Pancreas (tissue), 10 donors: ENCODE measurements at regions not wholly inside any gene's neighbourhood (a gene's known extent, or its start where the extent isn't known, plus 50 kb on each side); places are given as distances from the start of the nearest gene placed in this dataset.

Experiments
- ATAC-seq, 4 donors: fragments of 200-7000 bp; cut with Tn5 transposase; one replicate each; pipeline versions ENCODE4 v1.8.0 to v1.9.1; 2020; ENCODE audit warnings: mild to moderate bottlenecking in 4 of 4, moderate library complexity in 4 of 4
- DNase-seq, 6 donors: peaks; one replicate each; pipeline ENCODE4 v3.0.0-alpha.2; 2020
- FAIRE-seq: peaks from 2 replicates; lab custom pipeline; 2012; peaks lifted over from hg19 to GRCh38; lab: Jason Lieb, UNC
- H3K27ac ChIP-seq, 4 donors: fragments of 200-600 bp; sonication (generic); 1 replicate in 3 of 4; 2 replicates in 1 of 4; pipeline versions ENCODE4 v1.5.0 to v1.8.0; 2020
- H3K27me3 ChIP-seq, 4 donors: fragments of 200-600 bp; one replicate each; pipeline ENCODE4 v1.8.0; 2021
- H3K36me3 ChIP-seq, 3 donors: fragments of 200-600 bp; sonication (generic) in 1 of 3; one replicate each; pipeline versions ENCODE4 v1.5.0 to v1.8.0; 2020 to 2021
- H3K4me1 ChIP-seq, 3 donors: fragments of 200-600 bp; one replicate each; pipeline ENCODE4 v1.8.0; 2021
- H3K4me3 ChIP-seq, 4 donors: fragments of 200-600 bp; sonication (generic) in 2 of 4; one replicate each; pipeline versions ENCODE4 v1.5.0 to v1.8.0; 2020 to 2021
- H3K9me3 ChIP-seq, 4 donors: fragments of 200-600 bp; one replicate each; pipeline ENCODE4 v1.8.0; 2021
- WGBS, 2 donors: extraction: QIAGEN DNeasy Blood & Tissue Kit; methylation state at CpG; one replicate each; pipeline ENCODE4 v1.1.7; 2013; 5-methylcytosine and 5-hydroxymethylcytosine counted together
- intact Hi-C, 3 donors: fragments of 100-400 bp; cut with DNase I; formaldehyde crosslinking; loops; one replicate each; pipeline versions ENCODE4 v1.11.1 to v1.14.2; 2022
- TF ChIP-seq, protein P1 (sequence below), 4 donors: fragments of 200-600 bp; sonication (generic) in 3 of 4; IDR thresholded peaks; one replicate each; pipeline versions ENCODE4 v1.5.0 to v1.8.0; 2021; ENCODE audit warnings: antibody characterized with exemption in 4 of 4
- donor health status: healthy with polysubstance abuse.
- donor health status: DM: no; HTN: no; CAD: no; lungs with moderate emphysema.
- donor health status: DM: no; HTN: no; CAD: no.
- donor health status: control.
- donor health status: control.
- donor health status: Bipolar disorder and iron deficiency.
- donor health status: DM: yes; HTN: yes; CAD: no.
- donor health status: DM: no; HTN: no; CAD: no.
- donor health status: DM: no; HTN: no; CAD: no.
- donor health status: DM: yes; HTN: yes; CAD: no.

DNA sequence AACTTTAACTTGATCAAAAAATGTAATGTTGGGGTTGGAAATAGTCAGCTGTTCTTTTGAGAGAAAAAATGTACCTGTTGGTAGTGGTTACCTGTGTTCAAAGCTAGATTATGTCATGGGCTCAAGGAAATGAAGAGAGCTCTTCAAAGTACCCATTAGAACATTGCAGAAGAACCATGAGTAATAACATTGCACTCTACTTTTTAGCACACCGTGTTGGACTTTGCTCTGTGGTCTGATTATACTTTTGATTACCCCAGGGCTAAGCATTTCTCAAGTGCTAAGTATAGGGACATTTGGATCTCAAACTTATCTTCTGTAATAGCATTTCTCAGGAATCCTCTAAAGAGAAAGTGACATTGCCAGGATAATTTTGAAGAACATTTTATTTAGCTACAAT, 1122.8 kb upstream of the CELF4 start:
- TF ChIP-seq, protein P1, sequence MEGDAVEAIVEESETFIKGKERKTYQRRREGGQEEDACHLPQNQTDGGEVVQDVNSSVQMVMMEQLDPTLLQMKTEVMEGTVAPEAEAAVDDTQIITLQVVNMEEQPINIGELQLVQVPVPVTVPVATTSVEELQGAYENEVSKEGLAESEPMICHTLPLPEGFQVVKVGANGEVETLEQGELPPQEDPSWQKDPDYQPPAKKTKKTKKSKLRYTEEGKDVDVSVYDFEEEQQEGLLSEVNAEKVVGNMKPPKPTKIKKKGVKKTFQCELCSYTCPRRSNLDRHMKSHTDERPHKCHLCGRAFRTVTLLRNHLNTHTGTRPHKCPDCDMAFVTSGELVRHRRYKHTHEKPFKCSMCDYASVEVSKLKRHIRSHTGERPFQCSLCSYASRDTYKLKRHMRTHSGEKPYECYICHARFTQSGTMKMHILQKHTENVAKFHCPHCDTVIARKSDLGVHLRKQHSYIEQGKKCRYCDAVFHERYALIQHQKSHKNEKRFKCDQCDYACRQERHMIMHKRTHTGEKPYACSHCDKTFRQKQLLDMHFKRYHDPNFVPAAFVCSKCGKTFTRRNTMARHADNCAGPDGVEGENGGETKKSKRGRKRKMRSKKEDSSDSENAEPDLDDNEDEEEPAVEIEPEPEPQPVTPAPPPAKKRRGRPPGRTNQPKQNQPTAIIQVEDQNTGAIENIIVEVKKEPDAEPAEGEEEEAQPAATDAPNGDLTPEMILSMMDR (IDR thresholded peaks at IDR 0.05): no peak
- H3K27ac ChIP-seq: no peak overlapping the region
- H3K36me3 ChIP-seq: no peaks in the 10 kb centered on the region
- no peak overlapping the region for H3K4me3 ChIP-seq
- H3K27me3 ChIP-seq: no peaks in the 10 kb centered on the region
- ATAC-seq (no peak), FAIRE-seq (no peak), DNase-seq (no peak)
- no peaks in the 10 kb centered on the region for H3K4me1 ChIP-seq
- 19 to 26% methylated on average over 1 of the region's 1 CpG for WGBS, 2 donors
- intact Hi-C loops: no loop called here
- no peaks in the 10 kb centered on the region for H3K9me3 ChIP-seq

DNA sequence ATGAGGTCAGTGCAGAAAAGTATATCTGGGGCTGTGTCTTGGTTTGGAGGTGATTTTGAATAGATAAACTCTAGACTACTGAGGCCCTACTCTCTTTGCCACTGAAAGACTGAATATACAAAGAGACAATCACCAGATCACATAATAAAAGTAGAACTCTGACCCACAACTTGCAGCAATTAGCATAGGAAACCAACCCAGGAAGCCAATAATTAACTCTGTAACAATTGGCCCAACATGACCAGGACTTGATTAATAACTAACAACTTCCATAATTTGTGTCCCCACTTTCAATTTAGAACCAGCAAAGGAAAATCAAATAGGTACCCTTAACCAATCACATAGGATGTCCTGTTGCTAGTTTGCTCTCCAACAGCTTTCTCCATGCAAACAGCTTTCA, 1104.9 kb upstream of the CELF4 start:
- no peaks in the 10 kb centered on the region for H3K9me3 ChIP-seq
- FAIRE-seq (no peak), DNase-seq (no peak), ATAC-seq (no peak)
- H3K36me3 ChIP-seq: no peaks in the 10 kb centered on the region
- no peak overlapping the region for H3K4me3 ChIP-seq
- no peak overlapping the region for H3K27ac ChIP-seq
- no peaks in the 10 kb centered on the region for H3K4me1 ChIP-seq
- TF ChIP-seq, protein P1 (IDR thresholded peaks at IDR 0.05): no peak
- H3K27me3 ChIP-seq: no peaks in the 10 kb centered on the region
- intact Hi-C loops: no loop called here

DNA sequence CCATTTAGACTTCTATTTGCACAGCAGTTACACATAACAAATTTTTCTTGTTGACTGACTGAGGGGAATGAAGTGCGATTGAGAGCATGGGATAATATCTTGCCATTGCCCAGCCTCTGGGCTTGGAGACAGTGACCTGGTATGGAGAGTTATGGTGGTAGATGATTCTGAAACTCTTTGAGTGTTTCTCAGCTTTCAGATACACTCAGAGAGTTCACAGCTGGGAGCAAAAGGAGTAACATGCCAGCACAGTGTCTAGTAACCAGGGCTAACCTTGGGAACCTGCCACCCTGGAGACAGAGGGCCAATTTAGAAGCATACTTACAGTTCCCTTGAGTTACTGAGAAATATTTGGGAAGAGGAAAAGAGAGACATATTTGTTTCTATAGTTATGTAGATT, 1099.3 kb upstream of the CELF4 start:
- Histone ChIP-seq H3K27me3 (no peaks in the 10 kb centered on the region), H3K4me3 (no peak overlapping the region), H3K4me1 (no peaks in the 10 kb centered on the region), H3K36me3 (no peaks in the 10 kb centered on the region), H3K27ac (no peak overlapping the region), H3K9me3 (no peaks in the 10 kb centered on the region)
- intact Hi-C loops: no loop called here
- WGBS, 2 donors: 39 to 60% methylated on average over 1 of the region's 1 CpG
- FAIRE-seq (no peak), ATAC-seq (no peak), DNase-seq (no peak)
- TF ChIP-seq, protein P1 (IDR thresholded peaks at IDR 0.05): no peak

DNA sequence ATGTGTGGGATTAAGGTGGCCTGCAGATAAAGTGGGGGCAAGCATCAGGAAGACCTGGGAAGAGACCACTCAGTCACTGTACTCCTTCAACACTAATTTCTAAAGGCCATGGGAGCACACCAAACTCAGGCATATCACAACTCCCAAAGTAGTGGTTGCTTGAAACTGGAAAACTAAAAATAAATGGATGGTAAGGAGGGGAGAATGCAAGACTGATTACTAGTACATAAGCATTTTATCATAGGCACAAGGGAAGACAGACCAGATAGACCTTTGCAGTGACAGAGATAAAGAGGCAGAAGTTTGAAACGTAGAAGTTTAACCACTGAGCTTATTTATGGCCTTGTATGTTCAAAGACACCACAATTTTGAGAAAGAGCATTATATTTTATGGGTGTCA, 1098.1 kb upstream of the CELF4 start:
- 38 to 61% methylated on average over 1 of the region's 1 CpG for WGBS, 2 donors
- intact Hi-C loops: no loop called here
- Histone ChIP-seq H3K36me3 (no peaks in the 10 kb centered on the region), H3K4me3 (no peak overlapping the region), H3K27me3 (no peaks in the 10 kb centered on the region), H3K4me1 (no peaks in the 10 kb centered on the region), H3K9me3 (no peaks in the 10 kb centered on the region), H3K27ac (no peak overlapping the region)
- TF ChIP-seq, protein P1 (IDR thresholded peaks at IDR 0.05): no peak
- no peak for FAIRE-seq
- no peak for DNase-seq
- ATAC-seq: no peak

DNA sequence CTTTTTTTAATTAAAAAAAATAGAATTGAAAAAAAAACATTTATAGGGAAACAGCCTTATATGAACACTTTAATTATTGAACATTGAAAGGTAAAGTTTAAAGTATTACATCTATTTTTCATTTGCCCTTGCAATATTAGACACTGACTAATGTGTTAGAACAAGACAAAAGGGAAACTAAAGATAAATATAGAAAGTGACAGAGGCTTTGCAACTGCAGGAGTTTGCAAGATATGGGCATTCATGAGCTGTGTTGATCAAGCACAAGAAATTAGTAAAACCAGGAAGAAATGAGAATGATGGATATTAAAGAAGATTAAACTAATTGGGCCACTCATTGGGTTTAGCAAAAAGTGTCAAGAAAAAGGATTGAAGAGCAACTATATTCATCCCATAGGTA, 1097.7 kb upstream of the CELF4 start:
- TF ChIP-seq, protein P1 (IDR thresholded peaks at IDR 0.05): no peak
- Histone ChIP-seq H3K9me3 (no peaks in the 10 kb centered on the region), H3K27ac (no peak overlapping the region), H3K27me3 (no peaks in the 10 kb centered on the region), H3K4me3 (no peak overlapping the region), H3K4me1 (no peaks in the 10 kb centered on the region), H3K36me3 (no peaks in the 10 kb centered on the region)
- FAIRE-seq (no peak), ATAC-seq (no peak), DNase-seq (no peak)
- intact Hi-C loops: no loop called here
